Astrocyte (in vitro differentiated cells and primary cell): ENCODE measurements at regions not wholly inside any gene's neighbourhood (a gene's known extent, or its start where the extent isn't known, plus 50 kb on each side); places are given as distances from the start of the nearest gene placed in this dataset.

Experiments
- CTCF ChIP-seq: IDR thresholded peaks from 2 replicates; pipeline ENCODE4 v1.5.1; 2011; ENCODE audit warnings: low read depth, mild to moderate bottlenecking, inconsistent platforms, low read length, moderate library complexity; ENCODE audit not compliant: insufficient read depth
- EZH2 ChIP-seq: IDR thresholded peaks from 2 replicates; pipeline ENCODE4 v1.6.1; 2012; ENCODE audit warnings: mild to moderate bottlenecking, low read length, inconsistent platforms; ENCODE audit not compliant: insufficient read depth

DNA sequence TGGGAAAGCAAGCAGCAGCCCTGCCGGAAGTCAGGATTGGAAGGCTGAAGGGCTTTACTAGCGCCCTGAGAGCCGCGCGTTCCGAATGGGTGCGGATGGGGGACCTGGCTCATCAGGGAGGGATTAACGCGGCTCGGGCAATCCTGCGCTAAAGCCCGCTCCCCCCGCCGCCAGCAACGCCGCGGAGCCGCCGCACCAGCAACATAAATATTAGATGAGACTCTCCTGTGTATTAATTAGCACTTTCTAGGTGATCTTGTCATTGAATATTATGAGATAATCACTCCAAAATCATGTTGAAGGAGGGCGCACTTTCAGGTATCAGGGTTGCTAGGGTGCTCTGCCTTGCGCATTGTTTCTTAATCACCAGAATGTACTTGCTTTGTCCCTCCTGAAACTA, 357.2 kb upstream of the FAM241A start:
- TF ChIP-seq CTCF = no peak
- TF ChIP-seq EZH2 = no peak
